ENCODE measurements at regions not wholly inside any gene's neighbourhood (a gene's known extent, or its start where the extent isn't known, plus 50 kb on each side); places are given as distances from the start of the nearest gene placed in this dataset.

GRCh38 chrX:148161701-148162100 lies 180.6 kb downstream of the FMR1NB start:
- no peak for TF ChIP-seq CTCF (IDR thresholded peaks at IDR 0.05; ENCODE audit: low read length)
- TF ChIP-seq EZH2 (IDR thresholded peaks at IDR 0.05; ENCODE audit: borderline replicate concordance, low read length) = no peak

All from OCI-LY1 (cell line).